GM03348 (cell line): ENCODE measurements at regions not wholly inside any gene's neighbourhood (a gene's known extent, or its start where the extent isn't known, plus 50 kb on each side); places are given as distances from the start of the nearest gene placed in this dataset.

Experiments used
- DNase-seq: peaks from one replicate; pipeline ENCODE4 v3.0.0; 2012; ENCODE audit warnings: low spot score

DNA sequence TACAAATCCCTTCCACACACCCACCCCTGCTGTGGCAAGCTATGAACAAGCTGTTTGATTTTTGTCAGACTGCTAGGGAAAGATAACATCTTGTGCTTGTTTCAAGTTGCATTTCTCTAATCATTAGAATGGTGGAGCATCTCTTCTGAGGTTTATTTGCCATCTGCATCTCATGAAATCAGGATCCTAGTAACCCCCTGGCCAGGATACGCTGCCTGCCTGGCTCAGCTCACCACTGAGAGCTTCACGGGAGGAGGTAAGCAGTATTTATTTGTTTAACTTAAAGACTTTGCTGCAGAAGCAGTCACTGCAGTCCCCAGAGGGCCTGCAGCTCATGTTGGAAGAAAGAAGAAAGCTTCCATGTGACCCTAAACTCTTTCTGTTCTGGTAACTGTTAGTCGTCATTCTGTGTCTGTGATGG is 83.3 kb upstream of the CXCL14 start:
- no peak for DNase-seq

DNA sequence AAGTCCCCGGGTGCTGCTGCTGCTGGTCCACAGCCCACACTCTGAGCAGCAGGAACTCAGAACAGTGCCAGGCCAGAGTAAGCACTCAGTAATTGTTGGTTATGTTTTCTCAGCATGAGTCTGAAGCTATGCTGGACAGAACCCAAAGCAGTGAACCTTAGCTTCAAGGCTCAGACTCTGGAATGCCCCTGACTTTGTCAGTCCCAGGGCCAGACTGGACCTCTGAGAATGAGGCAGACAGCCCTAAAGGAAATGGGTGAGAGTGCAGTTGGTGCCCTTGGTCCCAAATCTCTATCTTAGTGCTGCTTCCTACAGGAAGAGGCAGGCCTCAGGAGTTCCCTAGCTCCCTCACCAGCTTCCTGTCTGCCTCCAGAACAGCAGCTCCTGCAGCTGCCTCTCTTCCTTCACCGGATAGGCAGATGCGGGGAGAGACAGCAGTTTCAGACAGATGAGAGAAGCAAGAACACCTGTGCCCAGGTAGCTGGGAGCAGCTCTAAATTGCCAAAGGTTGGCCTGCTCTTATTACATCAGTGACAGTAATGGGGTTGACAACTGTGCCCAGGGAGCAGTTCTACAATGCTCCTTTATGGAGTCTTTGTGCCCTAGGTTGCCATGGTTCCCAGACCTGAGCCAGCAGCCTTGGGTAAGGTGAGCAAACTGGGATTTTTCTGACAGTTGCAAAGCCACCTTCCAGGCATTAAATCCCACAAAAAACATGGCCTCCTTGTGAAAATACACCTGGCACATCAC is 82.2 kb upstream of the CXCL14 start:
- no peak for DNase-seq

DNA sequence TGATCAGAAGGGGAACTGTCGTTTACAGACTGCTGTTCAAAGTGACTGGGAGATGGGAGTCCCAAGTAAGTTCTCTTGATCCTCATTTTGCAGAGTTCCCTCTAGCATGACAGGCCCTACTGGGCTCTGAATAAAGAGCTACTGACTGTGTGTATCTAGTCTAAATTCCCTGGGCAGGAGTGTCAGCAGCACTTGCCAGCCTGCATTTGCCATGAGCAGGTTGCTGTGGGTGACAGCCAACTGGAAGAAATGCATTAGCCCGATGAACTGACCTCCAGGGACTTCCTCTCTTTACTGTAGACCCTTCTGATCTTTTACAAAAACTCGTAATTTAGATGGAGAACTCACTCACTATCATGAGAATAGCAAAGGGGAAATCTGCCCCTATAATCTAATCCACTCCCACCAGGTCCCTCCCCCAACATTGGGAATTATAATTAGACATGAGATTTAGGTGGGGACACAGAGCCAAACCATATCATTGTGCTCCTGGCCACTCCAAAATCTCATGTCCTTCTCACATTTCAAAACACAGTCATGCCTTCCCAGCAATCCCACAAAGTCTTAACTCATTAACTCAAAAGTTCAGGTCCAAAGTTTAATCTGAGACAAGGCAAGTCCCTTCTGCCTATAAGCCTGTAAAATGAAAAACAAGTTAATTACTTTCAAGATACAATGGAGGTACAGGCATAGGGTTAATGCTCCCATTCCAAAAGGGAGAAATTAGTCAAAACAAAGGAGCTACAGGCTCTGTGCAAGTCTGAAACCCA is 78.9 kb upstream of the CXCL14 start:
- DNase-seq: no peak

DNA sequence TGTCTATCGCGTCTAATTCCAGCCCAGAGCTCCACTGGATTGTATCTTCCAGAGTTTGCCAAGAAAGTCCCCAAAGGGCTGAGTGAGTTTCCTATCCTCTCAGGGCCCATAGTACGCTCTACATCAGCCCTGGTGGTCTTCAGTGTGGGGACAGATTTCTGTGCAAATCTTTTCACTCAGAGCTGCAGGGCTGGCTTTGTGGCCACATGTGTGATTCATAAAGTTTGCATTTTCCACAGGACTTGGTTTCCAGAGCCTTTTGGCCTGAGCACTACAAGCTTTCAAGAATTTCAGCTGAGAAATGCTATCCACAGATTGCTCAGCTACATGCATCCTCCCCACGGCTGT is 76.7 kb upstream of the CXCL14 start:
- DNase-seq: no peak

DNA sequence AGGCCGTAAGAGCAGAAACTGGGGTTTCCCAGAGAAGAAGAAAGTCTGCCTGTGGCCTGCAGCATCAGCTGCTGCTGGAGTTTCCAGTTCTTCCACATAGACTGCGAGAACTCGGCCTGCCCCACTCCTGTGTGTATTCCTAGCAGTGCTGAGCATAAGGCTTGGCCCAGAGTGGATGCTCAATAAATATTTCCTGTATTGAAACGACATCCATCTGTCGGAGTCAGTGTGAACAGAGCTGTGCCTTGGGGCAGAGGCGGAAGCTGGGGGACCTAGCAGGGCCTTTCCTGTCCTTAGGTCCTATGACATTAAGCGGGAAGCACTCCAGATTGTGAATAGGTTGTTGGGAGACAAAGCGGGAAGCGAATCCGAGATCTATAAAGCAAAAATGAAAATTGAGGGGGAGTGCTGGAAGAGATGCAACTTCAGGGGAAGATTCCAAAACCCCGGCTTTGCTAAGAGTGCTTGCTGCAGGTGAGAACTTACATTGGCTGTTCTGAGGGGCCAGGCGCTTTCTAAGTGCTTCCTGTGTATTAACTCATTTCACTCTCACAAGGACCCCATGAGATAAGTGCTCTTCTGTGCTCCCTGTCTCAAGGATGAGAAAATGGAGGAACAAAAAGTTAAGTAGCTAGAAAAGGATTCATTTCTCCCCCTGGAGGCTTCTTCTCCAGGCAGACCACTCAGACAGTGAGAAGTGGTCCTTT is 76.1 kb upstream of the CXCL14 start:
- DNase-seq: no peak

DNA sequence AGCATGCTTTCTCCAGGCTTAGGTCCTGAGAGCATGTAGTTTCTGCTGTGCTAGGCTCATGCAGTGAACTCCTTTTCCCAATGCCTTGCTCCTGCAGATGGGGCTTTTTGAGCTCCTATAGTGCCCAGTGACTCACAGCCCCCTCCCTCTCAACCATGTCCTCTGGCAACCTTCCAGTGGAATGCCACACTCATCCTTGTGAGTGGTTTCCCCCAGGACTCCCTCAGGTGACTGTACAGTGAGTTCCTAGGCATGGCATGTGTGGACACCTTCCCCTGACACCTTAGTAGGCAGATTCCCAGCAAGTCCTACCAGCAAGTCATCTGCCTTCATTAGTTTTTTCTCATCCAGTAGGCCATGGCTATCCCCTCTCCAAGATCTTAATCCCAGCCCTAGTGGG is 72.4 kb upstream of the CXCL14 start:
- no peak for DNase-seq

DNA sequence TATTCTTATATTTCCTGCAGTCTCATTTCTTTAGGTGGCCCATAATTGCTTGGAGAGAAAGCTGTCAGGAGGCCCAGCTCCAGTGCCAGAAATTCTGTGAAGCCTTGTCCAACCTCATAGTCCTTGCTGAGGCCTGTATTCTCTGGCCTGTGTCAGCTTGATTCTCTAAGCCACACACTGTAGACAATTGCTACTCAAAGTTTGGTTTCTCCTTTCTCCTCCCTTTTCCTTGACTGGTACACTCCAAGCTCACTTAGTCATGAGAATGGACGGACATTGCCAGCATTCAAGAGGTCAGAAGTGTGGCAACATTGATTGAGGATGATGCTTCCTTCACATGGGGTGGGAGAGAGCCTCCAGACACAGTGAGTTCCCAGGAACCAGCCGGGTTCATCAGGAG is 71.3 kb upstream of the CXCL14 start:
- no peak for DNase-seq

DNA sequence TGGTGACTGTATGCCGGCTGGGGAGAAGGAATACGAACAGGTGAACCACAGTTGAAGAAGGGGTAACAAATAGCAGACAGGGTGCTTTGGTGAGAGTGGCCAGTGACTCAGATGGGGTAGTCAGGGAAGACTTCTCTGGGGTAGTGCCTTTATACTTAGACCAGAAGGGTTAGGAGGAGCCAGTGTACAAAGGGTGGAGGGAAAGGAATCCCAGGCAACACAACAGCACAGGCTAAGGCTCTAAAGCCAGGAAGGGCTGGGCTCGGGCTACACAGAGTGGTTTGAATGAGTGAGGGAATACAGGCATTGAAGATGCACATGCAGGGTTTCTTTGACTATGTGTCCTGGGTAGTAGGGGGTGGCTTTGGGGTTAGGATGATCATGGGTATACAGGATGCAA is 70.6 kb upstream of the CXCL14 start:
- no peak for DNase-seq

DNA sequence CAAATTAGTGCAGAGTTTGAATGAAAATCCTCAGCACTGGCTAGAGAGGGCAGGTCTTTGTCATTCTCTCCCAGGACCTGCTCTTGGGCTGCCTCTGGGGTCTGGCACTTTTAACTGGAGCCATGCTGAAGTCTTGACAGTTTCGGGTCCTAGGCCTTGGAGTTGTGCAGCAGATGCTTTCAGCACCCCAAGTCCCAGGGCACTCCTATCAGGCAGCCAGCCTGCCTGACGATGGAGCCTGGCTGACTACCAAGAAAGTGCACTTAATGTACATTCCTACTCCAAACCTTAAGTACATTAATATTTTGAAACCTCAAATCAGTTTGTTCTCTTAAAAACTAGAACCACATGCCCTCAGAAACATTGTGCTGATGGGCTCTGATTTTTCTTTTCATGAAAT is 69.3 kb upstream of the CXCL14 start:
- DNase-seq: no peak

DNA sequence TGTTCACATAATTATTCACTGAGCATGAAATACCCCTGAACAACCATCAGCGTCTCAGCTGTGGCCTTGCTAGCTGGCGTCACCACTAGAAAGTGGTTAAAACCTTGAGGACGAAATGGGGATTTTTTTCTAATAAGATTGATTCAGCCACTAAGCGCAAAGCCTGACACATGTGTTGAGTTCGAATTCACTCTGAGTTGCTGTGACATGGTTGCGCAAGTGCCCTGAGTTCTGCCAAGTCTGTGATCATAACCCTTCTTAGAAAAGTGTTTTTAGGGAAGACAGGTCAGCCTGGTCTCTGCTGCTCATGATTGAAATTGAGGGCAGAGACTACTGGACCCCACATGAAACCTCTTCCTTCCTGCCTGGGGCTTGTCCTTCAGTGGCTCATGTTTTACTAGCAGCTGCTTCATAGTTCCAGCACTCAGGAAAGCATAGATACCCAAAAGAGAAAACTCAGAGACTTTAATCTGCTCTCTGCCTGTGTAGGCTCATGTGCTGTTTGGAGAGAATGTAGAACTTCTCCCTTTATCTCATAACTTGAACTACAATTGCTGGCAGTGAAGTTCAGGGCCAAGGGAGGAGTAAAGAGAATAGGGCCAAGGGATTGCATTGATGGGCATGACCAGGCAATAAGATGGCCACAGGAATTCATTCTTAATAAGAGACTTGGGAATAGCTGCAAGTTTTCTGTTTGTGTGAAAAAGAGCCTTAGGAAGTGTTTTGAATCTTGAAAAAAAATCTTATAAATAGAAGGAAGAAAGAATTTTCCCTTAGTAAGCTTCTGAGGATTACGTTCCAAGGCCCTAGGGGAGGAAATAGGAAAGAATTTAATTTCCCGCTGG is 66.8 kb upstream of the CXCL14 start:
- no peak for DNase-seq

DNA sequence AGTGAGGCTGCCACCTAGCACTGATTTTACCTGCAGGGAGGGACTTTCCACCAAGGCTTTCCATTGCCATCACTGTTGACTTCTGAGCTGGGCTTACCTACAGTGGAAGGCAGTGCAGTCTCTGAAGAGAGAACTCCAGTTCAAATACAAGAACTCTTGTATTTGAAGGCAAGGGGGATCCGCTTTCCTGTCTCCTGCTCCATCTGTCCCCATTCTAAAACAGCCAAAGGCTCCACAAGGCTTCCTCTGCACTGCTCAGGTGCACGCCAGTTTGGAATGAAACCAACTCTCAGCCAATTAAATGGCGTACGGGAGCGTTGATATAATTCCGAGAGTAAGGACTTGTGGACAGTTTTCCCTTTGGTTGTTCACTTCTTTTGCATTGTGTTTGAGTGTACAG is 66.0 kb upstream of the CXCL14 start:
- DNase-seq: no peak

DNA sequence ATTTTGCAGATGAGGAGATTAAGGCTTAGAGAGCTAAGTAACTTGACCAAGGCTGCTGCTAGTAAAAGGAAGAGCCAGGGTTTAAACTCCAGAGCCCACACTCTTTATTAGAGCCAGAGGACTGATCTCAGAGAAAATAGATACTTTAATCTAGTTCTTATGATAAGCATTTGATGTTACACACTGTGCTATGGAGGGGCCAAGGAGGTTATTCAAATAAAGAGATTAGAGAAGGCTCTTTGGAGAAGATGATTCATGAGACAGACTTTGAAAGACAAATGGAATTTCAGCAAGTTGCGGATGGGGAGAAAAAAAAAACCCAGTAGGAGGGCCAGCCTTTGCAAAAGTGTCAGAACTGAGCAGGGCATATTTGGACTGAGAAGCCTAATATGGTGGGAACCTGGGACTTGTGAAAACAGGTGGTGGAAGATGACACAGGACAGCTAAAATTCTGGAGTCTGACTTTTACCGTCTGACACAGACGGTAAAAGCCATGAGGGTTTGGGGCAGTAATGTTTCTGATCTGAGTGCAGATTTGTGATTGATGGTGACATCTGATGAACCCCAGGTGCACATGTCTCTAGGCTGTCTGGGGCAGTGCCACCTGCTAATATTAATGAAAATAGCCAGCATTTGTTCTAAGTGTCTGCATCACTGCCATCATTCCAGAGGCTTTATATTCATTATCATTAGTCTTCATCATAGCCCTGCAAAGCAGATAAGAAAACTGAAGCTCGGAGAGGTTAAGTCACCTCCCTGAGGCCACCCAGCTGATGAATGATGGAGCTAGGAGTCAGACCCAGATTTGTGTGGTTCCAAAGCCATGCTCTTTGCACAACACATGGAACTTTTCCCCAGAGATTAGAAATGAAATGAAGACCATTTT is 65.3 kb upstream of the CXCL14 start:
- no peak for DNase-seq

DNA sequence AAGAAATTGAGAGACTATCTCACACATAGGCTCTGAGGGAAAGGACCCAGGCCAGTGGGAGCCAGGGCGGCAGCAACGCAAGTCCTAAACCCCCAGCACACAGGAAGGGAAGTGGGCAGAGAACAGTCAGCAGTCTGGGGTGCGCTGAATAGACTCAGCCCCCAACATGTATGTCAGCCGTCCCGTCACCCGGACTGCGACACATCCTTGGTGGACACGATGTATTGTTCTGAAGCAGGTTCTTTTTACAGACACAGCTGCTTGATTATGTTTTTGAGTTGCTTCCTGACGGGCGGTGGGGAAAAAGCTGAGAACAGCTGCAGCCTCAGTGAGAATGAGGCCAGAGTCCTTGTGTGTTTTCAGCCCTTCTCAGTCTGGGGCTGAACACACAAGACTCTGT is 64.1 kb upstream of the CXCL14 start:
- no peak for DNase-seq

DNA sequence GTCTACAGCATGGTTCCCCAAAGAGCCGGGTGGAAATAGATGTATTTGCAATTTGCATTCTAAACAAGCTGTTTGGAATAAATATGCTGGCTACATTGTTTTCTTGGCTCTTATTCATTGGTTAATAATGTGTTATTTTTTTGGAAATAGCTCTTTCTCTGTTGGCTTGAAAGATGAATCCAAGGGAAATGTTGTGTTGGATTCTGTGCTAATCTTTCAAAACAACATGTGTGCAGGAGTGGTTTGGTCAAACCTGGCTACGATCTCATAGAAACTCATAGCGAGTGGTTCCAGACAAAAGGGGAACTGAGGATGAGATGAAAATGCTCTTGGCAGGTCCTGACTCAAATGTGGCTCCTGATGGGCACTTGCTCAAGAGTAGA is 63.7 kb upstream of the CXCL14 start:
- no peak for DNase-seq

DNA sequence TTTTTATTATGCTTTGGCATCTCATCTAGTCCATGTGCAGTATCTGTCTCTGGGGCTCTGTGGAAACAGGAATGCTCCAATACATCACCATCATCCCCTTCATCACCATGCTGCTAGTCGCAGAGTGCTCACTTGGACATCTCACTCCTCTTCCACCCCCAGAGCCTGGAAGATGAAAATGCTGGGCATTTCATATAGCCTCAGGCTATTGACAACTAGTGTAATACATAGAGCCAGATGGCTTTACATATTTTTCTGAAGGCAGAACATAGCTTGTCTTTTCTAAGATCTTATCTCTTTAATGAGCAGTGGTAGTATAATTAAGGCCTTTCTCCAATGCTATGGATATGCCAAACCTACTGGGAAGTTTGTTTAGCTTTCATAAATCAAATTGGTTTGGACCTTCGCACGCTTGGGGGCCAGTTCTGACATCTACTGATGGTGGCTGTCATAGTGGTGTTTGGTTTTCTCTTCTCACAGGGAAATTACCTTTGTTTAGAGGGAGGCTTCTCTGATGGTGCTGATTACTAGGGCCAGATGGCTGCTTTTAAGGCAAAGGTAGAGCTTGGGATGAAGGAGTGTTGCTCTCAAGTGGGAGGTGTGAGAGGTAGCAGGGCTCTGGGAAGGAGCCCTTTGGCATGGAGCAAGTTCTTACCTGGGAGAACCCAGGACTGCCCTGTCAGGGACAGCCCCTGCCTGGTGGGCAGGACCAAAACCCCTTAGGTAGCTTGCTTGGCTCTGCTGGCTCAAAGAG is 63.1 kb upstream of the CXCL14 start:
- DNase-seq: no peak

DNA sequence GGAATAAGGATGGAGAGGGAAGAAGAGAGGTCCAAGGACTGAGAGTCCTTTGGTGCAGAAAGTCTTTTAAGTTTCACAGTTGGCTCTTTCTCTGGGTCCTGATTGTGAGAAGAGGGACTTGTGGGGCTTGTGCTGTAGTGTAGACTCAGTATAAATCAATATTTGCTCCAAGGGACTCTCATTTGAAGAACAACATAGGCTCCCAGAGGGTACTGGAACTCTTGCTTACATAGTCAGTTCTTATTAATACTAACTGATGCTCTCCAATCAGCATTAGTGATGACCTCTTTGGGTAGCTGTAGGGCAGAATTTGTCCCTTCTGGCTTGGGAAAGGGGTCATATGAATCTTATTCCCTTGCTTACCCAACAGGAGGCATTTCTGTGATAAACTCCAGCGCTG is 62.5 kb upstream of the CXCL14 start:
- no peak for DNase-seq

DNA sequence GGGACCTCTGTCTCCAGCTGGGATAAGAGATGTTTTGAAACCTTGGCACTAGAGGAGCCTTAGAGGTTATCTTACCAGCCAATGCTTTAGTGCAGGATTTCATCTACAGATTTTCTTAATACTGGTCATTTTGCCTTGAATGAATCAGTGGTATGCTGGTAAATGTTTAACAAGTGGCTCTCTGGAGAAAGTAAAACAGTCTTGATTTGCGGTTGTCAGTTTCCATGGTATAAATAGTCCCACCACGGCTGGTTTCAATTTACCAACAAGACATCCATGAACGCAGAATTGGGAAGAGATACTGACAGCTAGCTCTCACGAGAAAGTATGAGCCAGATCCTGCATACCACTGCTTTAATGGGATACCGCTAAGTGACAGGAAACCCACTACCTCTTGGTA is 56.7 kb upstream of the CXCL14 start:
- no peak for DNase-seq

DNA sequence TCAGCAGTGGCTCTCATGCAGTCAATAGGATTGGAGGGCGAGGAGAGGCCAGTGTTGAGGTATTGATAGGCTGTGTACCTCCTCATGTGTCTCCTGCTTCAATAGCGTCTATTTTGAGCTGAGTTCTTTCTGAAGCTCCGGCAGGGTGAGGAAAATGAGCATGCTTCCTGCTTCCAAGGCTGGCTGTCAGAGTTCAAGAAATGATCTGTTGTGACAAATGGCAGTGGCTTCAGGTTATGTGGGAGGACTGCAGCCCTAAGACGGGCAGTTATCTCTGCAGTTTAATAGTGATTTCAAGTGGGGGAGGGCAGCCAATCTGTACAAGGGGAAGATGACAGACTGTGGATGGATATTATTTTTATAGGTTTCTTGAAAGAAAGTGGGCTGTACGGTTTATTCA is 54.0 kb upstream of the CXCL14 start:
- no peak for DNase-seq

DNA sequence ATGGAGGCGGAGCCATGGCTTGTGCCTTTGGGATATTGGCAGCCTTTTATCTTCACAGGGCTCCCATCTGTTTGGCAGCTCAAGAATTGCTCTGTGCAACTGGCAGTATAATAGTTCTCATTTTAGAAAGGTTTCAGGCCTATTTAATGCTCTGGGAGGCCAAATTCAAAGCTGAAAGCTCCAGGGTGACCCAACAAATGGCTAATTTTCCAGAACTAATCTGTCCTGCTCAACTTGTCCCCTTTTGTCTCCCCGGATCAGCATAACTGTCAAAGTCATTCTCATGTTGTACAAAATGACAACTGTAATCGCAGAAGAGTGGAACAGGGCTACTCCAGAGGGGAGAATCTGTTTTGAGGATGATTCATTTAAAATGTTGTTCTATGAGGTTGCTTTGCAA is 52.6 kb upstream of the CXCL14 start:
- DNase-seq: no peak

DNA sequence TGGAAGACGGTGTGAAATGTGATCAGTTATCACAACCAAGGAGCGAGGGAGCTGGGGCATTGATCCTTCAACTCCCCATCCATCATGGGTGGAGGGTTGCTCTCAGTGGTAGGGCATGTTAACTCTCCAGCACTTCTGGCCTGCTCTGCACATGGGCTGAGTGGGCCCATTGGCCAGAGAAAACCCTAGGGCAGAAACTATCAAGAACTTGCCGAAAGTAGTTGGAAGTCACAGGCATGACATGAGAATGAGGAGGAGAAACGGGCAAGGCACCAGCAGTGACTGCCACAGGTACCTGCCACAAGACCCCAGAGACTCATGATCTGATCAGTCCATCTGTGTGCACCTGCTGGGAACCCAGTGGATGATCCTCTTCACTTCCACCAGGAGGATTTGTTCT is 50.9 kb upstream of the CXCL14 start:
- DNase-seq: no peak
